Fibroblast of gingiva (primary cell): ENCODE measurements at regions not wholly inside any gene's neighbourhood (a gene's known extent, or its start where the extent isn't known, plus 50 kb on each side); places are given as distances from the start of the nearest gene placed in this dataset.
"Not testable (repeated sequence)": the region's sequence is repeated elsewhere in the genome, so short reads cannot be mapped to it uniquely, and the experiment has no call there.

Experiments used
- DNase-seq: peaks from one replicate; pipeline ENCODE4 v3.0.0-alpha.2; 2011; ENCODE audit warnings: low read depth

GRCh38 chr18:3328532-3328931 is 66.6 kb downstream of the MYL12B start:
- DNase-seq = no peak

GRCh38 chr18:3329471-3329870 is 67.5 kb downstream of the MYL12B start:
- no peak for DNase-seq

GRCh38 chr18:3329872-3330271 is 67.9 kb downstream of the MYL12B start:
- DNase-seq = no peak

- DNase-seq = no peak
Measured at GRCh38 chr18:3330622-3331021, 68.7 kb downstream of the MYL12B start.

GRCh38 chr18:3332376-3332775 is 70.4 kb downstream of the MYL12B start:
- peak; percentile 74 for DNase-seq

GRCh38 chr18:3333056-3333720 is 71.3 kb downstream of the MYL12B start:
- DNase-seq = peak; percentile 59

- no peak for DNase-seq
Measured at GRCh38 chr18:3333721-3334386, 71.9 kb downstream of the MYL12B start.

- no peak for DNase-seq
Measured at GRCh38 chr18:3340015-3340681, 78.2 kb downstream of the MYL12B start.

- no peak for DNase-seq
Measured at GRCh38 chr18:3340682-3341097, 78.8 kb downstream of the MYL12B start.

- no peak for DNase-seq
Measured at GRCh38 chr18:3342628-3343027, 80.7 kb downstream of the MYL12B start.

- peak; percentile 35 for DNase-seq
Measured at GRCh38 chr18:3345452-3345851, 83.5 kb downstream of the MYL12B start.

GRCh38 chr18:3345885-3346284 is 84.0 kb downstream of the MYL12B start:
- peak; percentile 41 for DNase-seq

GRCh38 chr18:3346487-3346886 is 84.6 kb downstream of the MYL12B start:
- DNase-seq = no peak

- DNase-seq = no peak
Measured at GRCh38 chr18:3347286-3347803, 85.4 kb downstream of the MYL12B start.

- DNase-seq = no peak
Measured at GRCh38 chr18:3348176-3348575, 86.2 kb downstream of the MYL12B start.

GRCh38 chr18:3349046-3349841 is 87.3 kb downstream of the MYL12B start:
- not testable (repeated sequence) for DNase-seq

- no peak for DNase-seq
Measured at GRCh38 chr18:3350021-3350420, 88.1 kb downstream of the MYL12B start.

- DNase-seq = no peak
Measured at GRCh38 chr18:3350566-3351527, 88.9 kb downstream of the MYL12B start.

GRCh38 chr18:3354506-3354905 is 92.6 kb downstream of the MYL12B start:
- DNase-seq = no peak

GRCh38 chr18:3356614-3357013 is 93.4 kb upstream of the TGIF1 start:
- no peak for DNase-seq

- DNase-seq = no peak
Measured at GRCh38 chr18:3357516-3357915, 92.5 kb upstream of the TGIF1 start.
